K562 (cell line): ENCODE measurements at regions not wholly inside any gene's neighbourhood (a gene's known extent, or its start where the extent isn't known, plus 50 kb on each side); places are given as distances from the start of the nearest gene placed in this dataset.

Experiments
- ARNT ChIP-seq, 2 experiments: fragments of 450-650 bp; IDR thresholded peaks; 2 replicates each; pipeline ENCODE4 v1.6.1; 2016; ENCODE audit warnings: mild to moderate bottlenecking in 1 of 2
- BRD9 ChIP-seq: fragments of 450-650 bp; IDR thresholded peaks from 2 replicates; pipeline ENCODE4 v1.6.1; 2018; ENCODE audit warnings: low read depth; ENCODE audit not compliant: partially characterized antibody
- C11orf30 ChIP-seq: fragments of 450-650 bp; IDR thresholded peaks from 2 replicates; pipeline ENCODE4 v1.6.1; 2016; ENCODE audit warnings: low read depth, mild to moderate bottlenecking
- CHCHD3 ChIP-seq: fragments of 250-450 bp; sonication (Bioruptor Pico); IDR thresholded peaks from 2 replicates; pipeline ENCODE4 v2.1.2; 2022; ENCODE audit warnings: mild to moderate bottlenecking
- FOXJ2 ChIP-seq: fragments of 200-800 bp; sonication (Bioruptor generic); IDR thresholded peaks from 2 replicates; pipeline ENCODE4 v1.6.1; 2016; ENCODE audit warnings: missing genetic modification characterization, missing compliant biosample characterization
- FOXO4 ChIP-seq: fragments of 450-650 bp; formaldehyde crosslinking; IDR thresholded peaks from 2 replicates; pipeline ENCODE4 v1.4.0; 2020; ENCODE audit warnings: mild to moderate bottlenecking, moderate library complexity
- KAT8 ChIP-seq: fragments of 450-650 bp; IDR thresholded peaks from 2 replicates; pipeline ENCODE4 v1.6.1; 2016; ENCODE audit warnings: low read depth, mild to moderate bottlenecking
- L3MBTL2 ChIP-seq: fragments of 450-650 bp; IDR thresholded peaks from 2 replicates; pipeline ENCODE4 v1.6.1; 2016; ENCODE audit warnings: mild to moderate bottlenecking, moderate library complexity
- MAFK ChIP-seq: IDR thresholded peaks from 2 replicates; pipeline ENCODE4 v1.6.1; 2011; ENCODE audit warnings: low read length, improper control_type of control experiment
- NKRF ChIP-seq: fragments of 450-650 bp; IDR thresholded peaks from 2 replicates; pipeline ENCODE4 v1.6.1; 2016; ENCODE audit warnings: borderline replicate concordance
- RBM39 ChIP-seq: fragments of 200-400 bp; formaldehyde crosslinking; optimal IDR thresholded peaks from 2 replicates; pipeline ENCODE3; 2018; ENCODE audit warnings: low read depth, low read length
- SAFB2 ChIP-seq: fragments of 200-400 bp; formaldehyde crosslinking; IDR thresholded peaks from 2 replicates; pipeline ENCODE4 v1.6.1; 2018; ENCODE audit warnings: borderline replicate concordance, low read length, low read depth, moderate library complexity; ENCODE audit not compliant: severe bottlenecking
- THAP12 ChIP-seq: fragments of 250-450 bp; sonication (Bioruptor Pico); IDR thresholded peaks from 2 replicates; pipeline ENCODE4 v1.9.0; 2021; ENCODE audit warnings: mild to moderate bottlenecking, inconsistent platforms
- THRB ChIP-seq: fragments of 450-650 bp; formaldehyde crosslinking; conservative IDR thresholded peaks from 2 replicates; pipeline ENCODE4 v1.4.0; 2022; ENCODE audit warnings: mild to moderate bottlenecking, missing genetic modification characterization
- TOE1 ChIP-seq, 2 experiments: fragments of 450-650 bp in 1 of 2; sonication (generic) in 1 of 2; formaldehyde crosslinking in 1 of 2; IDR thresholded peaks; 2 replicates each; pipeline versions ENCODE4 v1.7.1 to v1.8.0; 2016 to 2022; ENCODE audit warnings: borderline replicate concordance in 2 of 2, mild to moderate bottlenecking in 2 of 2, antibody characterized with exemption in 1 of 2, inconsistent platforms in 1 of 2, low read depth in 1 of 2, missing genetic modification reagents in 1 of 2, moderate library complexity in 1 of 2
- TRIM24 ChIP-seq, 2 experiments: fragments of 450-650 bp; IDR thresholded peaks; 2 replicates each; pipeline ENCODE4 v1.6.1; 2016
- USF1 ChIP-seq: sonication (generic); formaldehyde crosslinking; IDR thresholded peaks from 2 replicates; pipeline ENCODE4 v1.9.0; 2022; ENCODE audit warnings: mild to moderate bottlenecking, missing genetic modification reagents
- ZFX ChIP-seq: sonication (generic); formaldehyde crosslinking; IDR thresholded peaks from 2 replicates; pipeline ENCODE4 v1.8.0; 2022; ENCODE audit warnings: mild to moderate bottlenecking, missing genetic modification reagents, moderate library complexity
- ZNF512 ChIP-seq: IDR thresholded peaks from 2 replicates; pipeline ENCODE4 v1.6.1; 2016; ENCODE audit warnings: missing genetic modification characterization, missing compliant biosample characterization

GRCh38 chr2:217077831-217078407, 218.1 kb upstream of the TNP1 start (continued):
- TF ChIP-seq THAP12 (CRISPR knock-in tag) (no peak), ZNF512 (tag) (no peak), FOXO4 (CRISPR knock-in tag) (no peak), THRB (CRISPR knock-in tag) (no peak), ZFX (CRISPR knock-in tag) (no peak), KAT8 (no peak), RBM39 (no peak), FOXJ2 (tag) (no peak), TOE1 (IDR thresholded peaks at IDR 0.05; ENCODE audit: borderline replicate concordance) (peak; percentile 25; the same call in 1 of the 2 replicates), TOE1 (CRISPR knock-in tag; IDR thresholded peaks at IDR 0.05; ENCODE audit: borderline replicate concordance, low read depth) (no peak), TRIM24 (IDR thresholded peaks at IDR 0.05) (peak; percentile 75 to 78), CHCHD3 (no peak), USF1 (CRISPR knock-in tag) (no peak), ARNT (IDR thresholded peaks at IDR 0.05) (peak in 1 of 2 experiments; percentile 73; a peak in 1 of 4 replicates), NKRF (no peak), MAFK (no peak), C11orf30 (no peak), BRD9 (no peak), L3MBTL2 (peak; percentile 51), SAFB2 (no peak)
